Glutamatergic neuron (in vitro differentiated cells): ENCODE measurements at regions not wholly inside any gene's neighbourhood (a gene's known extent, or its start where the extent isn't known, plus 50 kb on each side); places are given as distances from the start of the nearest gene placed in this dataset.
"Not testable (repeated sequence)": the region's sequence is repeated elsewhere in the genome, so short reads cannot be mapped to it uniquely, and the experiment has no call there.

Source experiments
- DNase-seq: peaks from one replicate; pipeline ENCODE4 v3.0.0; 2022
- H3K27ac Mint-ChIP-seq: one replicate; pipeline ENCODE4 v1.8.0; 2020; ENCODE audit warnings: mild to moderate bottlenecking, mixed read lengths, inconsistent platforms; ENCODE audit not compliant: unreplicated experiment
- H3K27me3 Mint-ChIP-seq: one replicate; pipeline ENCODE4 v1.8.0; 2020; ENCODE audit warnings: mild to moderate bottlenecking, moderate library complexity, mixed read lengths, inconsistent platforms; ENCODE audit not compliant: unreplicated experiment
- H3K36me3 Mint-ChIP-seq: one replicate; pipeline ENCODE4 v1.8.0; 2020; ENCODE audit warnings: mild to moderate bottlenecking, mixed read lengths, inconsistent platforms; ENCODE audit not compliant: unreplicated experiment
- H3K4me1 Mint-ChIP-seq: one replicate; pipeline ENCODE4 v1.8.0; 2020; ENCODE audit warnings: mild to moderate bottlenecking, low read depth, mixed read lengths, inconsistent platforms; ENCODE audit not compliant: unreplicated experiment
- H3K4me3 Mint-ChIP-seq: one replicate; pipeline ENCODE4 v1.8.0; 2020; ENCODE audit warnings: mild to moderate bottlenecking, mixed read lengths, inconsistent platforms; ENCODE audit not compliant: unreplicated experiment
- H3K9me3 Mint-ChIP-seq: one replicate; pipeline ENCODE4 v1.8.0; 2020; ENCODE audit warnings: mild to moderate bottlenecking, moderate library complexity, mixed read lengths, inconsistent platforms; ENCODE audit not compliant: unreplicated experiment
- CTCF ChIP-seq: fragments of 200-600 bp; sonication (generic); IDR thresholded peaks from one replicate; pipeline ENCODE4 v1.5.0; 2021; ENCODE audit not compliant: partially characterized antibody, unreplicated experiment

GRCh38 chr11:23884341-23884740, 612.5 kb upstream of the LUZP2 start:
- Mint-ChIP-seq H3K27me3 (no peaks in the 10 kb centered on the region), H3K4me1 (no peaks in the 10 kb centered on the region), H3K4me3 (no peak overlapping the region), H3K36me3 (no peaks in the 10 kb centered on the region), H3K27ac (no peak overlapping the region), H3K9me3 (no peaks in the 10 kb centered on the region)
- no peak for TF ChIP-seq CTCF
- DNase-seq = no peak

GRCh38 chr11:23885801-23886200, 611.1 kb upstream of the LUZP2 start:
- no peaks in the 10 kb centered on the region for H3K4me1 Mint-ChIP-seq
- TF ChIP-seq CTCF = no peak
- H3K36me3 Mint-ChIP-seq = no peaks in the 10 kb centered on the region
- H3K27me3 Mint-ChIP-seq = no peaks in the 10 kb centered on the region
- DNase-seq = no peak
- H3K27ac Mint-ChIP-seq = no peak overlapping the region
- H3K4me3 Mint-ChIP-seq = no peak overlapping the region
- H3K9me3 Mint-ChIP-seq = no peaks in the 10 kb centered on the region

GRCh38 chr11:23887122-23887521, 609.7 kb upstream of the LUZP2 start:
- DNase-seq, H3K27ac Mint-ChIP-seq, H3K9me3 Mint-ChIP-seq, H3K4me1 Mint-ChIP-seq, H3K4me3 Mint-ChIP-seq, H3K27me3 Mint-ChIP-seq, H3K36me3 Mint-ChIP-seq: not testable (repeated sequence)

- no peaks in the 10 kb centered on the region for H3K4me1 Mint-ChIP-seq
- no peaks in the 10 kb centered on the region for H3K27me3 Mint-ChIP-seq
- no peak for TF ChIP-seq CTCF
- no peaks in the 10 kb centered on the region for H3K36me3 Mint-ChIP-seq
- no peaks in the 10 kb centered on the region for H3K9me3 Mint-ChIP-seq
- no peak overlapping the region for H3K4me3 Mint-ChIP-seq
- no peak for DNase-seq
- no peak overlapping the region for H3K27ac Mint-ChIP-seq
Observed at GRCh38 chr11:23893126-23893525, 603.7 kb upstream of the LUZP2 start.

- H3K4me1 Mint-ChIP-seq = no peaks in the 10 kb centered on the region
- DNase-seq = no peak
- no peaks in the 10 kb centered on the region for H3K9me3 Mint-ChIP-seq
Observed at GRCh38 chr11:23897453-23898286, 599.2 kb upstream of the LUZP2 start.

More at GRCh38 chr11:23897453-23898286, 599.2 kb upstream of the LUZP2 start:
- TF ChIP-seq CTCF = no peak
- no peaks in the 10 kb centered on the region for H3K27me3 Mint-ChIP-seq
- no peak overlapping the region for H3K4me3 Mint-ChIP-seq
- no peak overlapping the region for H3K27ac Mint-ChIP-seq
- no peaks in the 10 kb centered on the region for H3K36me3 Mint-ChIP-seq
